GM19023 (cell line): ENCODE measurements at regions not wholly inside any gene's neighbourhood (a gene's known extent, or its start where the extent isn't known, plus 50 kb on each side); places are given as distances from the start of the nearest gene placed in this dataset.
"Not testable (repeated sequence)": the region's sequence is repeated elsewhere in the genome, so short reads cannot be mapped to it uniquely, and the experiment has no call there.

Source experiments
- ATAC-seq: cut with Tn5 transposase; IDR thresholded peaks from one replicate; pipeline ENCODE4 v1.9.1; 2021; ENCODE audit warnings: mild to moderate bottlenecking, moderate library complexity; ENCODE audit not compliant: unreplicated experiment

- ATAC-seq: no peak
Observed at GRCh38 chr13:71304861-71305260, 562.1 kb downstream of the DACH1 start.

- ATAC-seq: no peak
Observed at GRCh38 chr13:71303144-71303543, 563.9 kb downstream of the DACH1 start.

GRCh38 chr13:71300602-71301001 lies 566.4 kb downstream of the DACH1 start:
- no peak for ATAC-seq

- ATAC-seq: peak; percentile 3
Observed at GRCh38 chr13:71291842-71292146, 575.2 kb downstream of the DACH1 start.

GRCh38 chr13:71290963-71291841 lies 575.8 kb downstream of the DACH1 start:
- ATAC-seq: peak; percentile 78

GRCh38 chr13:71289980-71290379 lies 577.0 kb downstream of the DACH1 start:
- not testable (repeated sequence) for ATAC-seq

- peak; percentile 57 for ATAC-seq
Observed at GRCh38 chr13:71285700-71286099, 581.3 kb downstream of the DACH1 start.

GRCh38 chr13:71278512-71278911 lies 588.5 kb downstream of the DACH1 start:
- ATAC-seq: no peak

- ATAC-seq: peak; percentile 93
Observed at GRCh38 chr13:71274923-71275608, 591.9 kb downstream of the DACH1 start.

- ATAC-seq: no peak
Observed at GRCh38 chr13:71261256-71261655, 605.7 kb downstream of the DACH1 start.

GRCh38 chr13:71260246-71260645 lies 606.8 kb downstream of the DACH1 start:
- no peak for ATAC-seq

GRCh38 chr13:71255633-71256032 lies 611.4 kb downstream of the DACH1 start:
- ATAC-seq: no peak

- no peak for ATAC-seq
Observed at GRCh38 chr13:71254384-71254783, 612.6 kb downstream of the DACH1 start.

- no peak for ATAC-seq
Observed at GRCh38 chr13:71252184-71252704, 614.8 kb downstream of the DACH1 start.

- no peak for ATAC-seq
Observed at GRCh38 chr13:71251292-71251951, 615.6 kb downstream of the DACH1 start.

- no peak for ATAC-seq
Observed at GRCh38 chr13:71249011-71249410, 618.0 kb downstream of the DACH1 start.

- ATAC-seq: no peak
Observed at GRCh38 chr13:71244161-71244560, 622.8 kb downstream of the DACH1 start.

- ATAC-seq: no peak
Observed at GRCh38 chr13:71242201-71242600, 624.8 kb downstream of the DACH1 start.

GRCh38 chr13:71240911-71241310 lies 626.1 kb downstream of the DACH1 start:
- no peak for ATAC-seq

GRCh38 chr13:71237332-71237731 lies 629.7 kb downstream of the DACH1 start:
- ATAC-seq: no peak

- ATAC-seq: no peak
Observed at GRCh38 chr13:71219698-71220415, 647.1 kb downstream of the DACH1 start.
